OCI-LY3 (cell line): ENCODE measurements at regions not wholly inside any gene's neighbourhood (a gene's known extent, or its start where the extent isn't known, plus 50 kb on each side); places are given as distances from the start of the nearest gene placed in this dataset.

Source experiments
- H2AFZ ChIP-seq: fragments of 200-600, 300-600 bp; shearing (Covaris generic); 2 replicates; pipeline ENCODE4 v1.6.0; 2014; ENCODE audit warnings: antibody characterized with exemption, low read depth, low read length
- H3K27ac ChIP-seq: fragments of 200-600, 300-600 bp; sonication (generic); 2 replicates; pipeline ENCODE4 v1.5.1; 2014; ENCODE audit warnings: mild to moderate bottlenecking, low read length, moderate library complexity, mixed read lengths
- H3K27me3 ChIP-seq: fragments of 200-600, 300-600 bp; sonication (generic); 2 replicates; pipeline ENCODE4 v1.6.1; 2014; ENCODE audit warnings: low read depth, low read length, mixed read lengths
- H3K36me3 ChIP-seq: fragments of 200-600, 300-600 bp; sonication (generic); replicated peaks from 2 replicates; pipeline ENCODE3; 2014; ENCODE audit warnings: low read depth, low read length, mixed read lengths
- H3K4me1 ChIP-seq: fragments of 300-600, 200-600 bp; sonication (generic); 2 replicates; pipeline ENCODE4 v1.6.1; 2014; ENCODE audit warnings: low read length, mixed read lengths
- H3K4me2 ChIP-seq: fragments of 200-600, 300-600 bp; sonication (generic); 2 replicates; pipeline ENCODE4 v1.6.1; 2014; ENCODE audit warnings: low read length, mixed read lengths
- H3K4me3 ChIP-seq: fragments of 300-600, 200-600 bp; sonication (generic); 2 replicates; pipeline ENCODE4 v1.5.1; 2014; ENCODE audit warnings: antibody characterized with exemption, mild to moderate bottlenecking, low read length, moderate library complexity
- H3K79me2 ChIP-seq: fragments of 300-600, 200-600 bp; shearing (Covaris generic); 2 replicates; pipeline ENCODE4 v1.6.1; 2014; ENCODE audit warnings: mild to moderate bottlenecking, low read length, mixed read lengths
- H3K9ac ChIP-seq: fragments of 300-600, 200-600 bp; shearing (Covaris generic); 2 replicates; pipeline ENCODE4 v1.6.0; 2014; ENCODE audit warnings: mild to moderate bottlenecking, low read length, moderate library complexity
- H3K9me3 ChIP-seq: fragments of 200-600, 300-600 bp; shearing (Covaris generic); 2 replicates; pipeline ENCODE4 v1.6.1; 2014; ENCODE audit warnings: low read length, mixed read lengths; ENCODE audit not compliant: insufficient read depth
- H4K20me1 ChIP-seq: fragments of 200-600, 300-600 bp; sonication (generic); 2 replicates; pipeline ENCODE4 v1.6.1; 2016; ENCODE audit warnings: low read length, mixed read lengths; ENCODE audit not compliant: insufficient read depth
- EZH2phosphoT487 ChIP-seq: fragments of 200-600 bp; shearing (Covaris generic); IDR thresholded peaks from 2 replicates; pipeline ENCODE4 v1.6.1; 2018; ENCODE audit warnings: antibody characterized with exemption, mixed run types, low read depth
- TF ChIP-seq, protein P1 (sequence below): fragments of 200-600, 300-600 bp; sonication (generic); IDR thresholded peaks from 2 replicates; pipeline ENCODE4 v1.5.1; 2014; ENCODE audit warnings: antibody characterized with exemption, low read length, low read depth

DNA sequence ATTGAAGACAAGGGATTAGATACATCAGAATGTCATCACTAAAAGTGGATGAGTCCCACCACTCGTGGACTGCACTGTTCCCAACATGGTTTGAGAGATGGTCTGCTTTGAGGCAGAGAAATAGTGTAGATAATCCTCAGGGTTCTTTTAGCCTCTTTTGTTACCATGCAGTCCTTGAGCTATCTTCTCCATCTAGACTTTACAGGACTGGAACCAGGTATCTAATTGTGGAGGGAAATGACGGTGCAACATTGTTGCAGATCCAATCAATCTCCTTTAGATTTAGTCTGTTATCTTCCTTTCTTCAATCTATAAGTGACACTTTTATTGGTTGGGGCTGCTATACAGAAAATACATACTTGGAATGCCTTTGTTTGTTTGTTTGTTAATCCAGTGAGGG is 183.8 kb upstream of the CWC22 start:
- no peaks in the 10 kb centered on the region for H3K9me3 ChIP-seq
- no peak overlapping the region for H2AFZ ChIP-seq
- no peak overlapping the region for H3K4me3 ChIP-seq
- no peak overlapping the region for H3K27ac ChIP-seq
- no peak overlapping the region for H3K4me2 ChIP-seq
- H4K20me1 ChIP-seq: no peaks in the 10 kb centered on the region
- TF ChIP-seq, protein P1, sequence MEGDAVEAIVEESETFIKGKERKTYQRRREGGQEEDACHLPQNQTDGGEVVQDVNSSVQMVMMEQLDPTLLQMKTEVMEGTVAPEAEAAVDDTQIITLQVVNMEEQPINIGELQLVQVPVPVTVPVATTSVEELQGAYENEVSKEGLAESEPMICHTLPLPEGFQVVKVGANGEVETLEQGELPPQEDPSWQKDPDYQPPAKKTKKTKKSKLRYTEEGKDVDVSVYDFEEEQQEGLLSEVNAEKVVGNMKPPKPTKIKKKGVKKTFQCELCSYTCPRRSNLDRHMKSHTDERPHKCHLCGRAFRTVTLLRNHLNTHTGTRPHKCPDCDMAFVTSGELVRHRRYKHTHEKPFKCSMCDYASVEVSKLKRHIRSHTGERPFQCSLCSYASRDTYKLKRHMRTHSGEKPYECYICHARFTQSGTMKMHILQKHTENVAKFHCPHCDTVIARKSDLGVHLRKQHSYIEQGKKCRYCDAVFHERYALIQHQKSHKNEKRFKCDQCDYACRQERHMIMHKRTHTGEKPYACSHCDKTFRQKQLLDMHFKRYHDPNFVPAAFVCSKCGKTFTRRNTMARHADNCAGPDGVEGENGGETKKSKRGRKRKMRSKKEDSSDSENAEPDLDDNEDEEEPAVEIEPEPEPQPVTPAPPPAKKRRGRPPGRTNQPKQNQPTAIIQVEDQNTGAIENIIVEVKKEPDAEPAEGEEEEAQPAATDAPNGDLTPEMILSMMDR: no peak
- no peak for TF ChIP-seq EZH2phosphoT487
- no peaks in the 10 kb centered on the region for H3K36me3 ChIP-seq
- no peaks in the 10 kb centered on the region for H3K27me3 ChIP-seq
- no peaks in the 10 kb centered on the region for H3K79me2 ChIP-seq
- no peaks in the 10 kb centered on the region for H3K4me1 ChIP-seq
- no peak overlapping the region for H3K9ac ChIP-seq

DNA sequence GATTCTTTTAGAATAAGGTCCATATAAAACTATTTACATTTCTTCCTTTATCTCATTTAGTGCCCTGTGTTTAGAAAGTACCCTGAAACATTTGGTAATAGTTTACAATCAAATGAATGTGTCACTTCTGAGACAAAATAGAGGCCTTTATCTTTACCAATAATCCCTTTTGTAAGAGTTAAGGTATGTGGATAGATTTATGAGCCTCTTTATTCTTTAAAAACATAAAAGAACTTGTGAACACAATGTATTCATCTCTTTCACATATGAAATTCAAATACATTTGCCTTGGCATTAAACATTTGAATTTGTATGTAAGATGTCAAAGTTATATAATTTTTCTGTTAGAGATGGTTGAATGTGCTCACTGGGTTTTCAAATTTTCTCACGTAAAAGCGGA is 180.5 kb upstream of the CWC22 start:
- no peak overlapping the region for H2AFZ ChIP-seq

DNA sequence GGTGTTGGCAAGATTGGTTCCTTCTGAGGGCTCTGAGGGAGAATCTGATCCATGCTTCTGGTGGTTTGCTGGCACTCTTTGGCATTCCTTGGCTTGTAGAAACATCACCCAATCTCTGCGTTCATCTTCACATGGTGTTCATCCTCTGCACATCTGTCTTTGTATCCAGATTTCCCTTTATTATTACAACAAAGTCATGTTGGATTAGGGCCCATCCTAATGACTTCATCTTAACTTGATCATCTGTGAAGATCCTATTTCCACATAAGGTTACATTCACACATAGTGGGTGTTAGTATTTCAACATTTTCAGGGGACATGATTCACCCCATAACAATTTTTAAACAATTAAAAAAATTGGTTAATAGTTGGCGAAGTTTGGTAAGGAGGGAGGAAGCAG is 177.4 kb upstream of the CWC22 start:
- Histone ChIP-seq H3K36me3 (no peaks in the 10 kb centered on the region), H3K4me2 (no peak overlapping the region), H3K4me1 (no peaks in the 10 kb centered on the region), H3K79me2 (no peaks in the 10 kb centered on the region), H3K27me3 (no peaks in the 10 kb centered on the region), H3K9ac (no peak overlapping the region), H3K27ac (no peak overlapping the region), H3K9me3 (no peaks in the 10 kb centered on the region), H3K4me3 (no peak overlapping the region), H2AFZ (no peak overlapping the region), H4K20me1 (no peaks in the 10 kb centered on the region)
- TF ChIP-seq, protein P1: no peak
- TF ChIP-seq EZH2phosphoT487: no peak

More for the DNA sequence above, 180.5 kb upstream of the CWC22 start:
- Histone ChIP-seq H3K36me3 (no peaks in the 10 kb centered on the region), H3K79me2 (no peaks in the 10 kb centered on the region), H3K9ac (no peak overlapping the region), H4K20me1 (no peaks in the 10 kb centered on the region), H3K4me2 (no peak overlapping the region), H3K4me1 (no peaks in the 10 kb centered on the region), H3K4me3 (no peak overlapping the region), H3K27me3 (no peaks in the 10 kb centered on the region), H3K27ac (no peak overlapping the region), H3K9me3 (no peaks in the 10 kb centered on the region)
- no peak for TF ChIP-seq EZH2phosphoT487
- TF ChIP-seq, protein P1: no peak

DNA sequence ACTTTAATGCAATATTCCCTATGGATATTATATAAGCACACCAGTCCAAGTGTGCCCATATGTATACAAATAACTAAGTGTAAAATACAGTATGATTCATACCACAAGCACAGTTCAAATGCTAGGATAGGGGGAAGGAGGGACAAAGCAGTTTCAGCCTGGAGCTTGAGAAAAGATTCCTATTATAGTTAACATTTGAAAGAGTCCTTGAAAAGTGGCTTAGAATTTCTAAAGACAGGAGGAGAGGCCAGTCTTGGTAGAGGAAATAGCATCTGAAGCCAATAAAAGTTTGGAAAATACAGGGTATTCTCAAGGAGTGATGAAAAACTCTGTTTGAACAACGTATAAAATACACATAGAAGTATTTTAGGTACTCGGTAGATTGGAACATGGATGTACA is 173.4 kb upstream of the CWC22 start:
- H3K36me3 ChIP-seq: no peaks in the 10 kb centered on the region
- no peak overlapping the region for H3K27ac ChIP-seq
- TF ChIP-seq EZH2phosphoT487: no peak
- TF ChIP-seq, protein P1: no peak
- no peak overlapping the region for H2AFZ ChIP-seq
- H3K4me3 ChIP-seq: no peak overlapping the region
- no peaks in the 10 kb centered on the region for H3K79me2 ChIP-seq
- no peaks in the 10 kb centered on the region for H3K9me3 ChIP-seq
- H3K4me1 ChIP-seq: no peaks in the 10 kb centered on the region
- H3K9ac ChIP-seq: no peak overlapping the region
- no peaks in the 10 kb centered on the region for H4K20me1 ChIP-seq
- H3K27me3 ChIP-seq: no peaks in the 10 kb centered on the region
- no peak overlapping the region for H3K4me2 ChIP-seq
